Loucy (cell line): ENCODE measurements at regions not wholly inside any gene's neighbourhood (a gene's known extent, or its start where the extent isn't known, plus 50 kb on each side); places are given as distances from the start of the nearest gene placed in this dataset.
A peak's percentile ranks its signal among the peaks of the same experiment; 100 is the strongest.

ENCODE experiments used
- H2AFZ ChIP-seq: fragments of 200-600 bp; sonication (generic); 2 replicates; pipeline ENCODE4 v1.6.0; 2016; ENCODE audit warnings: antibody characterized with exemption, mild to moderate bottlenecking, low read length, moderate library complexity
- H3F3A ChIP-seq: fragments of 200-600 bp; 2 replicates; pipeline ENCODE4 v1.6.0; 2016; ENCODE audit warnings: antibody characterized with exemption, low read depth, mild to moderate bottlenecking
- H3K27me3 ChIP-seq: fragments of 200-600 bp; sonication (generic); 2 replicates; pipeline ENCODE4 v1.6.1; 2014; ENCODE audit warnings: low read length, mild to moderate bottlenecking; ENCODE audit not compliant: insufficient read depth, poor library complexity, severe bottlenecking
- H3K36me3 ChIP-seq: fragments of 200-600 bp; sonication (generic); 2 replicates; pipeline ENCODE4 v1.6.1; 2016; ENCODE audit warnings: low read length; ENCODE audit not compliant: insufficient read depth
- H3K4me1 ChIP-seq: fragments of 200-600 bp; sonication (generic); 2 replicates; pipeline ENCODE4 v1.5.1; 2014; ENCODE audit warnings: low read length, mild to moderate bottlenecking; ENCODE audit not compliant: insufficient read depth, poor library complexity, severe bottlenecking
- H3K4me2 ChIP-seq: fragments of 200-600 bp; sonication (generic); 2 replicates; pipeline ENCODE4 v1.6.0; 2014; ENCODE audit warnings: antibody characterized with exemption, low read length, low read depth, mild to moderate bottlenecking; ENCODE audit not compliant: poor library complexity, severe bottlenecking
- H3K4me3 ChIP-seq: fragments of 200-600 bp; sonication (generic); 2 replicates; pipeline ENCODE4 v1.5.1; 2014; ENCODE audit warnings: low read length, mild to moderate bottlenecking, mixed read lengths; ENCODE audit not compliant: poor library complexity, severe bottlenecking
- H3K79me2 ChIP-seq: fragments of 200-600 bp; sonication (generic); 2 replicates; pipeline ENCODE4 v1.6.1; 2014; ENCODE audit warnings: low read length; ENCODE audit not compliant: insufficient read depth
- H3K9ac ChIP-seq: fragments of 200-600 bp; sonication (generic); 2 replicates; pipeline ENCODE4 v1.6.0; 2014; ENCODE audit warnings: mild to moderate bottlenecking, low read depth, low read length, moderate library complexity; ENCODE audit not compliant: poor library complexity, severe bottlenecking
- H3K9me2 ChIP-seq: fragments of 200-600 bp; sonication (generic); replicated peaks from 2 replicates; pipeline ENCODE4 v1.6.1; 2016; ENCODE audit warnings: low read depth, low read length, mixed read lengths
- H3K9me3 ChIP-seq: fragments of 200-600 bp; sonication (generic); 2 replicates; pipeline ENCODE4 v1.6.1; 2014; ENCODE audit warnings: mild to moderate bottlenecking, antibody characterized with exemption, low read length, low read depth; ENCODE audit not compliant: insufficient read depth
- H4K20me1 ChIP-seq: fragments of 200-600 bp; sonication (generic); 2 replicates; pipeline ENCODE4 v1.6.0; 2014; ENCODE audit warnings: antibody characterized with exemption, low read length, mild to moderate bottlenecking; ENCODE audit not compliant: insufficient read depth, poor library complexity, severe bottlenecking
- CTCF ChIP-seq: fragments of 200-600 bp; sonication (generic); conservative IDR thresholded peaks from 2 replicates; pipeline ENCODE4 v1.5.1; 2014; ENCODE audit warnings: mild to moderate bottlenecking, antibody characterized with exemption, low read length
- EZH2phosphoT487 ChIP-seq: fragments of 200-600 bp; IDR thresholded peaks from 2 replicates; pipeline ENCODE4 v1.6.1; 2018; ENCODE audit warnings: antibody characterized with exemption, mild to moderate bottlenecking, moderate library complexity, borderline replicate concordance

GRCh38 chr21:33132054-33132453 lies 62.1 kb downstream of the OLIG1 start:
- TF ChIP-seq CTCF (peak; percentile 69), EZH2phosphoT487 (no peak)
- H3K27me3 ChIP-seq: no peaks in the 10 kb centered on the region
- peaks cover 2% of the 10 kb centered on the region for H3K4me1 ChIP-seq
- no peak overlapping the region for H3K9ac ChIP-seq
- H3K9me3 ChIP-seq: no peaks in the 10 kb centered on the region
- no peaks in the 10 kb centered on the region for H3K9me2 ChIP-seq
- H2AFZ ChIP-seq: no peak overlapping the region
- no peak overlapping the region for H3K4me3 ChIP-seq
- H3K36me3 ChIP-seq: no peaks in the 10 kb centered on the region
- H3K79me2 ChIP-seq: no peaks in the 10 kb centered on the region
- no peaks in the 10 kb centered on the region for H4K20me1 ChIP-seq
- H3K4me2 ChIP-seq: no peak overlapping the region
- H3F3A ChIP-seq: no peaks in the 10 kb centered on the region

GRCh38 chr21:33133892-33134291 lies 64.0 kb downstream of the OLIG1 start:
- Histone ChIP-seq H3K9ac (no peak overlapping the region), H3F3A (no peaks in the 10 kb centered on the region), H4K20me1 (no peaks in the 10 kb centered on the region), H2AFZ (no peak overlapping the region), H3K4me2 (no peak overlapping the region), H3K36me3 (no peaks in the 10 kb centered on the region), H3K79me2 (no peaks in the 10 kb centered on the region), H3K27me3 (no peaks in the 10 kb centered on the region), H3K9me3 (no peaks in the 10 kb centered on the region), H3K4me3 (no peak overlapping the region), H3K9me2 (no peaks in the 10 kb centered on the region), H3K4me1 (no peaks in the 10 kb centered on the region)
- no peak for TF ChIP-seq CTCF
- no peak for TF ChIP-seq EZH2phosphoT487

DNA sequence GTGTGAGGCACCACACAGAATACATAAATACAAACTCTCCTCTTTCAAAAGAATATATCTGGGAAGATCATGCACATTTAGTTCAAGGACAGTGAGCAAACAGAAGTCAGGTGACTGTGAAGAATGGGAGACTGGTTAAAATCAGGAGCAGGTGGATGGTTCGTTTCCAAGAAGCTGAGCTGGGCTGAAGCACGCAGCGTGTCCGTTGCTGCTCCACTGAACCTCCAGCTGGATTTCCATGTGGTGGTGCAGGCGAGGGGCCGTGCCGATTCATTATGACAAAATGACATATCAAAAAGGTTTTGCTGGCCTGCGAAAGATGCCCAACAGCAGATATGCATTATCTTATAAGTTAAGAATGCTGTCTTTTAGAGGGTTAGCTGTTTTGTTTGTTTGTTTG lies 66.0 kb downstream of the OLIG1 start:
- H3K4me2 ChIP-seq: no peak overlapping the region
- H3K9me3 ChIP-seq: no peaks in the 10 kb centered on the region
- H3K4me1 ChIP-seq: no peaks in the 10 kb centered on the region
- H3K9me2 ChIP-seq: no peaks in the 10 kb centered on the region
- H3K79me2 ChIP-seq: no peaks in the 10 kb centered on the region
- H4K20me1 ChIP-seq: no peaks in the 10 kb centered on the region
- no peak overlapping the region for H2AFZ ChIP-seq
- no peaks in the 10 kb centered on the region for H3K36me3 ChIP-seq
- TF ChIP-seq CTCF: no peak
- TF ChIP-seq EZH2phosphoT487: no peak
- no peak overlapping the region for H3K4me3 ChIP-seq
- no peaks in the 10 kb centered on the region for H3K27me3 ChIP-seq
- no peaks in the 10 kb centered on the region for H3F3A ChIP-seq
- H3K9ac ChIP-seq: no peak overlapping the region
